ENCODE measurements at regions not wholly inside any gene's neighbourhood (a gene's known extent, or its start where the extent isn't known, plus 50 kb on each side); places are given as distances from the start of the nearest gene placed in this dataset.
"Not testable (repeated sequence)": the region's sequence is repeated elsewhere in the genome, so short reads cannot be mapped to it uniquely, and the experiment has no call there.

DNA sequence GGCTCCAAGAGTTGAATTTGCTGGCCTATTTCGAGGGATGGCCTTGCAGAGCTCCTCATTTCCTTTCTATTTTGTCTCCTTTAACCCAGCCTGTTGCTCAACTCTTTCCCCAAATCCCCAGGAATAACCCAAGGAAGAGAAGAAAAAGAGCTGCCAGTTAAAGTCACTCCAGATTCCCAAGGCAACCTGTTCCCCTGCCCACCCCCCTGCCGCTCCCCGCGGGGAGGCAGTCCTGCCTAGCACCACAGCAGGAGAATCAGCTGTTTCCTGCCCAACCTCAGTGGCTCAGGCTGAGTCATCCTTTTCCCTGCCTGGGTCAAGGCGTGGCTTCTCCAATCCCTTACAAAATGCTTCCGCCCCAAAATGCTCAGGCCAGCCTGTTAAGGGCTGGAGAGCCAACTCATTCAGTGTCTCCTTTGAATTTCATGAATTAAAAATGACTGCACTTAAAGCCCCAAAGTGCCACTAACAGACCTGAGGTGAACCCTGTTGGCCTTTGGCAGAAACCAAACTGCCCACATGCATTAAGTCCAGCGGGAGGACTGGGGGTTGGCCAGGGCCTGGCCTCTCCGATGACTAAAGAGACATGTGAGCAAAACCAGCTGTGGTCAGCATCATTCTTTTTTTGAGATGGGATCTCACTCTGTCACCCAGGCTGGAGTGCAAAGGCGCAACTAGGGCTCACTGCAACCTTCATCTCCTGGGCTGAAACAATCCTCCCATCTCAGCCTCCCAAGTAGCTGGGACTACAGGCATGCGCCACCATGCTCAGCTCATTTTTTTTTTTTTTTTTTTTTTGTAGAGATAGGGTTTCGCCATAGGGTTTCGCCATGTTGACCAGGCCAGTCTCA lies 83.2 kb upstream of the KIF5B start:
- DNase-seq, result no peak

DNA sequence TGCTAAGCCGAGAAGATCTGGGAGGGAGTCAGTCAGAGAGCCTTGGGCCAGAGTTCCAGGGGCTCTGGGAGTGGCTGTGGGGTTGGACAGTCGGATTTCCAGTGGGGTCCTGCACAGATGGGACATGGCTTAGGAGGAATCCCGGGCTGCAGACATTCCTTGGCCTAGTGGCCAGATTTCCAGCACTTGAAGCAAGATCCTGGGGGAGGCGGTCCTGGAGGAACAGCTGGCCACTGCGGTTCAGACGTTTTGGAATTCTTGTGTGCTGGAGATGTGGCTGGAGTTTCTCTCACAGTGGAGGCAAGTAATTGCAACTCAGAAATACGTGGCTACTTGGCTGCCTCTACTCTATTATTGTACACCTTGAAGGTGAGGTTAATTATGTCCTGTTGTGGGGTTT lies 80.7 kb upstream of the KIF5B start:
- DNase-seq, result not testable (repeated sequence)

DNA sequence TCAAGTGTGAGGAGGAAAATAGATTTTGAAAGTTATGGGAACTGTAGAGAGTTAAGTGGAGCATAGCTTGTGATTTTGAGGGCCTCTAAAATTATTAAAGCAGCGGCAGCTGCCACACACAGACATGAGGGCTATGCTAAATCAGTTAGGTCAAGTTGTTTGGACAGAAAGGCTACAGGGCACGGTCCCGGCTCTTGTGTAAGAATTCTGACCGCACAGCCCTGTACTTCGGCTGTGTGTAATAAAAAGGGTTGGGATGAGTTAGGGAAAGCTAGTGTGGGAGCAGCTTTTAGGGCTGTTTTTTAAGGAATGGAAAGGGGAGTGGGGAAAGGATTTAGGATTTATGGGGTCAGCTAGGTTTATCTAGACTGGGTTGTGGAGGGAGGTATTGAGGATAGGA lies 79.6 kb upstream of the KIF5B start:
- not testable (repeated sequence) for DNase-seq

DNA sequence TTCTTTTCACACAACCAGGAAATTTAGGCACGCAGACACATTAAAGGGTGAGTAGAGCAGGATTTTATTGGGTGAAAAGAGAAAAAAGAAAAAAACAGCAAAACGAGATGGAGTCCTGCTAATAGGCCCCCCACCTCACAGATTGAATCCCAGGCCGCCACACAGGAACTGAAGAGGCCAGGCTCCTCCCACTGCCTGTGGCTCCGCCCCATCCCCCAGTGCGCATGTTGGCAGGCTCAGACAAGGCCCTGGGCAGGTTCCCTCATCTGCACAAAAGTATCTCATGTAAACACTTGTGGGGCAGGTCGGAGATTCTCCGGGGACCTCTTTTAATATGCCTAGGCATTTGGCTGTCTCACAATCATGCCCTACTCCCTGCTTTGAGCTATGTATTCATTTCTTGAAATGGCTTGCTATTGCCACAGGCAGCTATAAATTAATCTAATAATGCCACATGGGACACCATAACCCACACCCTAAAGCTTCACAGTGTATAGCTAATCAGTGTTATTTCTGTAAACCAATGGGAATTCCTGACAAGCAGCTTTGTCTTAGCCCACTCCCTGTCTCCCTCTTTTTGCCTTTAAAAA lies 76.2 kb upstream of the KIF5B start:
- no peak for DNase-seq

DNA sequence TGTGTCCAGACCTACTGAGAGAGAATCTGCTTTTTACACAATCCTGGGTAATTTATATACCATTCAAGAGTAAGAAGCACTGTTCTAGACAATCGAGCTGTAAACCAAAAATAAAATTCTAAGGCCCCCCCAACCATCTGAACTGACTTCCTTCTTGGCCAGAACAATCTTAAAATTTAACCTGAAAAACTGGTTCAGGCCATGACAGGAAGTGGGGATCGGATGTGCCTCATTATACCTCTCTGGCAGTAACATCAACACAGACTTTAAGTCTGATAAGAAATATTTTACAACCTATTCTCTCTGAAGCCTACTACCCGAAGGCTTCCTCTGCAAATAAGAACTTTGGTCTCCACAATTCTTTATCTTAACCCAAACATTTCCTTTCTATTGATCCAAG lies 75.2 kb upstream of the KIF5B start:
- no peak for DNase-seq

DNA sequence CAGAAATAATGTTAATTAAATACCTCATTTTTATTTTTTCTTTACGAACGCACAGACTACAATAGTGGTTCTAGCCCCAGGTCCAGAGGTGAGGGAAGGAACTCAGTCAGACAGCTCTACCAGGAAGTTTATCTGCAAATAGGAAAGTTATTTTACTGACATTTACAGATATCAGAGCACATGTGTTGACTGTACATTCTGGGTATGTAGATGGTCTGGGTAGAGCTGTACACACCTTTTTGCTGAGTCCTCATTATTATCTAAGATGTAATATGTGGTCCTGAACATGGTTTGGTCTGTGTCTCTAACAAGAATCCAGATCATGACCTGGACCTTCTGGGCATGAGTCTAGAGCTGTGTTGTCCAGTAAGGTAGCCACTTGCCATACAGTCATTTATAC lies 74.6 kb upstream of the KIF5B start:
- no peak for DNase-seq

DNA sequence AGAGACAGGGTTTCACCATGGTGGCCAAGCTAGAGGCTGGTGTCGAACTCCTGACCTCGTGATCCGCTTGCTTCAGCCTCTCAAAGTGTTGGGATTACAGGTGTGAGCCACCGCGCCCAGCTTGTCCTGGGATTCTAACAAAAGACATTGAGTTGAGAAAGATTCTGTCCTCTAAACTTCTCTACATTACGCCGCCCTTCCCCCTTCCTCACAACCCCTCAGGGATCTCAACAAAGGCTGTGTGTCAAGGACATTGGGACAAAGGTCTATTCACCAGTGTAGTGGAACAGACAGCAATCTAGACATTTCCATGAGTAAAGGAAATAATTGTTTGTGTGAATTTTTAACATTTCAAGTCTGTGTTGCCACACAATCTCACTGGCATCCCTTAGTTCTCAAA lies 68.8 kb upstream of the KIF5B start:
- DNase-seq, result no peak

DNA sequence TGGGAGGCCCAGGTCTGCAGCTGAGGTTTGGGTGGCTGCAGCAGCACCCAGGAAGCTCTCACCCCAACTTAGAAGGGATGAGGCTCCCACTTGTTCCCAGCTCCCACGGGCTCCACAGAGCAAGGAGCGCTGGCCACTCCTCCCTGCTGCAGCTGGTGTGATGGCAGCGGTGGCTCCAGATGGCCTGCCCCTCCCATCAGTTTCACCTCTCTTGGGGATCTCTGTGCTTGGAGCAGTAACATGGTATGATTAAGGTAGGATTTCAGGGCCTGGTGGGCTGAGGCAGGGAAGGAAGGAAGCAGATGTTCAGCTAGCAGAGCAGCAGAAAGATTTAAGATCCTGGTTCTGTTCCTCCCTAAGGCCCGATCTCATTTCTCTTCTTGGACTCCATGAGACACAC lies 66.8 kb upstream of the KIF5B start:
- no peak for DNase-seq

DNA sequence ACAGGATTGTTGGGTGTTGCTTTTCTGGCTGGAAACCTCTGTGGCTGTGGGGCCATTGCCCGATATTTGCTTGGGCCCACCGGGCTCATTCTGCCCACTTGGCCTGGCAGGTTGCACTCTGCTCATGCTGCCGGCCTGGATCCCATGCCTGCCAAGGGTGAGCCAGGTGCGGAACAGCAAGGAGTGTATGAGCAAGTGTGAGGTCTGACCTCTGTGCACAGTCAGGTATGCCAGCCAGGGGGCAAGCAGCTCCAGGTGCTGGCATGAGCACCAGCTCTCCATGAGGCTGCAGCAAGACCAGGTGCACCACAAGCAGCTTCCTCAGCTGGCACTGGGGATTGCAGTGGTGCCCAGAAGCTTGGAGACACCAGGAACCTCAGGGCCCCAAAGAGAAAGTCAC lies 65.4 kb upstream of the KIF5B start:
- no peak for DNase-seq

DNA sequence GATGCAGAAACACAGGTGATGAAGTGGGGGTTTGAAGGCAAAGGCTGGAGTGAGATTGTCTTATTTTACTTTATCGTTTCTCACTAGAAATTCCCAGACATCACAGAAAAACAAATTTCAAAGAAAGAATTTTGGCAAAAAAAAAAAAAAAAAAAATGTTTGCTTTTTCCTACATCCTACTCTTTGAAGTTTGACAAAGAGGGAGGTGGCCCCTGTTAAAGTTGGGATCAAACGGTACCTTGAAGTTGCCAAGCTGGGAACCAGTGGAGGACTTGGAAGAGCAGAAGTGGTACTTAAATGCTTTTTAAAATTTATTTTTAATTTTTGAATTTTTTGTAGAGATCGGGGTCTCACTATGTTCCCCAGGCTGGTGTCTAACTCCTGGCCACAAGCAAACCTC lies 63.9 kb upstream of the KIF5B start:
- no peak for DNase-seq

DNA sequence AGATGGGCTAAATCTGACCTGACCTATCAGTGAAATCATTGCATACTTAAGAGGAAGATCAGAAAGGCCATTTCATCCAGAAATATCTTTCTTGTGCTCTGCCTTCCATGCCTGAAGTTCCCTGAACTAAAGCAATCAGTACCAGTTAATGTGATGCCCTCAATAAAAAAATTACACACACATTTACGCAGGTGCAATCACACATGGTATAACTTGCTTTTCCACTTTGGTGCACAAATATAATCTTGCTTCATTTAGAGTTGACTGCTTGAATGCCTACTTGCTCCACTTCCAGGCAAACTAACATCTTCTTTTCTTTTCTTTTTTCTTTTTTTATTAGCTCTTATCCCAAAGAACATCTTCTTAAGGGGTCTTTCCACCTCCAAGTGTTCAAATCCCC lies 58.3 kb upstream of the KIF5B start:
- DNase-seq, result no peak

DNA sequence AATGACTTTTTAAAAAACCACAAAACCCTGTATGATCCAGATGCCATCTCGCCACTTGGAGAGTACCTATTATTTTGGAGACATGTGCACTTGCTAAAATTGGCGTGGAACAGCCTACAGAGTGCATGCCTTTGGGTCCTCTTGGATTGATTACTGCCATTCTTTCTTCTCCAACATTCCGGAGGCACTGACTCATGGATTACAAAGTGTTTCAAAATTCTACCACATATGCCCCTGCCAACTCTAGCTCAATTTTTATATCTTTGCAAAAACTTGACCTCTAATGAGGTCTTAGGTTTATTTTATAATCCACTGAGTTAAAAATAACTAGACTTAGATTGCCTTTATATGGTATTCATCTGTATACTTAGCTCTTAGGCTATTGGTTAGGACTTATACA lies 55.8 kb upstream of the KIF5B start:
- DNase-seq, result no peak

DNA sequence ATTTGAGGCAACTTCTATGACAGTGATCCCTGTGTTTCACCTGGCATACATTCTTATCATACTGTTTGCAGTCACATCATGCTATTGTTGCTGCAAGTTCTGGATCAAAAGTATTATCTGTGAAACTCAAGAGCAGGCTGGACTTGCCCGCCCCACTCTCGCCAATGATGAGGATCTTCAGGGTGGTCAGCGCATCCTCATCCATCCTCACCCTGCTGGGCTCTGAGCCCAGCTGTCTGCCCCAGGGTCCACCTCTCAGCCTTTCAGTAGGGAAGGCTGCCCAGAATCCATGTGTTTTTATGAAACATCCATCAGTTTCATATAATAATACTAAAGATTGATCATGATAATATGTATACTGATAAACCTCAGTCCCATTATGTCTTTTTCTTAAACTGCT lies 55.4 kb upstream of the KIF5B start:
- DNase-seq, result no peak

DNA sequence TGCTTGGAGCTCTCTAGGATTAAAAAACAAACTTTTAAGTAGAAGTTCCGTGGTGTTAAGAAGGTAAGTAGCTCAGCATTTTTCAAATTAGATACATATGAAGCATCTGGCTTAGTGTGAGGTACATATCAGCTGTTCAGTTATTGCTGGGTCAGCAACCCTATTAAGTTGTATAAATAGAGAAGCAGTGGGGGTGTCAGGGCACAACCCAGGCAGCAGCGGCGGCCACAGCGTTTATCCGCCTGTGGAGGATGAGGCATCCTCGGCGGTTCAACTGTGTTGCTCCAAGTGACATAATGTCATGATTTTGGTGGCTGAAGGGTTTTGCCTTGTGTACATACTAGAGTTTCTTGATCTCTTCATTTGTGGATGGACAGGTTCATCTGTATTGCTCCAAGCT lies 54.6 kb upstream of the KIF5B start:
- DNase-seq, result no peak

DNA sequence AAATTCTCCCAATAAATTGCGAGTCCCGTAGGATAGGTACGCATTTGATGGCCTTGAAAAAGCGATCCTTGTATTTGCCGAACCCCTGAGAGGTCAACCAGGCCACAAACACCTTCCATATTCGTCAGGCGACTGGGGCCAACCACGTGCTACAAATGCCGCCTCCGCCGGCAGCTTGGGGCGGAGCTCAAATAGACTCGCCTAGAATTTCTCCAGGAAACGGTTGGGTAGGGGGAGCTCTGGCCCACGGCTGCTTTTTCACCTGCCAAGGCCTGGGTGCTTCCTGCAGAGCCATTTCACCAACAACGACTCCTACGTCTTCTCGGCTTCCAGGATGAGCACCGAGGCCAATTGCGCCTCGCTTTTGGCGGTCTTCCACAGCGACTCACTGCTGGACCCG lies 53.4 kb upstream of the KIF5B start:
- DNase-seq, result no peak
